ENCODE measurements at regions not wholly inside any gene's neighbourhood (a gene's known extent, or its start where the extent isn't known, plus 50 kb on each side); places are given as distances from the start of the nearest gene placed in this dataset.

DNA sequence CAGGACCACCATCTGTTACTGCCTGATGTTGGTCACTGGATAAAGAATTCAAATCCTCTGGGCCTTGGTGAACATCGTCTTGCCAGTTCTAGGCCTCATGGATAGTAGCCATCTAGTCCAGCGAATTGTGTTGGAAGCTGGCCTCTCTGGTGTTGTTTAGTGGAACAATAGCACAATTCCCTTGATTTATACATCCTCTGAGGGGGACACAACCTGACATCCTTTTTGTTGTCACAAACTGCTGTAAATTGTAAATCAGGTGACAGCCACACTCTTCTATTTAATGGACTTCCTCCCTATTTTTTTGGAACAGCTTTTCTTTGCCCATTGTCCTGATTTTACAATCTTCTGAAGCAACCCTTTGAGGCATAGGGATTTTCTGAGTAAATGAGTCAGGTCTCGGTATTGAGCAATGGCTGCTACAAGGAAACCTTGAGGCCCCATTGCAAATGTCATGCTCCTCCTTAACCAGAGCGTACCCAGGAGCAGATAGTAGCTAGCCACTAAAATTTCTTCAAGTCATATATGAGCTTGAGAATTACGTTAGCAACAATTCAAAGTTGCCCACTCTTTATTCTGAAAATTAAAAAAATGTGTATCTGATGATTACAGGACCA lies 263.3 kb downstream of the COG6 start:
- TF ChIP-seq POLR2A (IDR thresholded peaks at IDR 0.05) (no peak), POLR2AphosphoS5 (IDR thresholded peaks at IDR 0.05) (no peak)
- TF ChIP-seq, protein P1, sequence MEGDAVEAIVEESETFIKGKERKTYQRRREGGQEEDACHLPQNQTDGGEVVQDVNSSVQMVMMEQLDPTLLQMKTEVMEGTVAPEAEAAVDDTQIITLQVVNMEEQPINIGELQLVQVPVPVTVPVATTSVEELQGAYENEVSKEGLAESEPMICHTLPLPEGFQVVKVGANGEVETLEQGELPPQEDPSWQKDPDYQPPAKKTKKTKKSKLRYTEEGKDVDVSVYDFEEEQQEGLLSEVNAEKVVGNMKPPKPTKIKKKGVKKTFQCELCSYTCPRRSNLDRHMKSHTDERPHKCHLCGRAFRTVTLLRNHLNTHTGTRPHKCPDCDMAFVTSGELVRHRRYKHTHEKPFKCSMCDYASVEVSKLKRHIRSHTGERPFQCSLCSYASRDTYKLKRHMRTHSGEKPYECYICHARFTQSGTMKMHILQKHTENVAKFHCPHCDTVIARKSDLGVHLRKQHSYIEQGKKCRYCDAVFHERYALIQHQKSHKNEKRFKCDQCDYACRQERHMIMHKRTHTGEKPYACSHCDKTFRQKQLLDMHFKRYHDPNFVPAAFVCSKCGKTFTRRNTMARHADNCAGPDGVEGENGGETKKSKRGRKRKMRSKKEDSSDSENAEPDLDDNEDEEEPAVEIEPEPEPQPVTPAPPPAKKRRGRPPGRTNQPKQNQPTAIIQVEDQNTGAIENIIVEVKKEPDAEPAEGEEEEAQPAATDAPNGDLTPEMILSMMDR (IDR thresholded peaks at IDR 0.05) = no peak
